ENCODE measurements at regions not wholly inside any gene's neighbourhood (a gene's known extent, or its start where the extent isn't known, plus 50 kb on each side); places are given as distances from the start of the nearest gene placed in this dataset.
"Not testable (repeated sequence)": the region's sequence is repeated elsewhere in the genome, so short reads cannot be mapped to it uniquely, and the experiment has no call there.

- H3K4me1 ChIP-seq (ENCODE audit: control insufficient read depth, insufficient read depth, low read length, poor library complexity, severe bottlenecking); H3K36me3 ChIP-seq (ENCODE audit: control insufficient read depth, insufficient read depth, low read length); H3K4me3 ChIP-seq (ENCODE audit: low read depth, low read length); H3K27ac ChIP-seq (ENCODE audit: insufficient read depth, low read length, poor library complexity, severe bottlenecking); H3K9me3 Mint-ChIP-seq; DNase-seq; H3K9me3 ChIP-seq (ENCODE audit: control insufficient read depth in 2 of 2, low read length in 2 of 2); H3K4me1 Mint-ChIP-seq; H3K36me3 Mint-ChIP-seq; H3K27me3 ChIP-seq (ENCODE audit: control insufficient read depth, insufficient read depth, low read length); H3K27ac Mint-ChIP-seq; ATAC-seq (ENCODE audit: low read depth in 2 of 2); H3K4me3 Mint-ChIP-seq; H3K27me3 Mint-ChIP-seq: not testable (repeated sequence)
These were observed 116.1 kb upstream of the GJE1 start for GRCh38 chr6:142016666-142017065.

- H3K4me1 ChIP-seq (ENCODE audit: control insufficient read depth, insufficient read depth, low read length, poor library complexity, severe bottlenecking); H3K36me3 ChIP-seq (ENCODE audit: control insufficient read depth, insufficient read depth, low read length); H3K4me1 Mint-ChIP-seq; H3K4me3 Mint-ChIP-seq; H3K27ac Mint-ChIP-seq; ATAC-seq (ENCODE audit: low read depth in 2 of 2); H3K9me3 ChIP-seq (ENCODE audit: control insufficient read depth in 2 of 2, low read length in 2 of 2); H3K27me3 Mint-ChIP-seq; H3K4me3 ChIP-seq (ENCODE audit: low read depth, low read length); H3K27ac ChIP-seq (ENCODE audit: insufficient read depth, low read length, poor library complexity, severe bottlenecking); DNase-seq; H3K36me3 Mint-ChIP-seq; H3K27me3 ChIP-seq (ENCODE audit: control insufficient read depth, insufficient read depth, low read length); H3K9me3 Mint-ChIP-seq: not testable (repeated sequence)
These were observed 117.3 kb upstream of the GJE1 start for GRCh38 chr6:142015463-142015862.

- Mint-ChIP-seq H3K27ac (no peak overlapping the region), H3K36me3 (no peaks in the 10 kb centered on the region), H3K4me1 (peaks cover 0 to 4% (median 0%) of the 10 kb centered on the region in 4 donors), H3K27me3 (no peaks in the 10 kb centered on the region), H3K9me3 (peaks cover 0 to 2% (median 0%) of the 10 kb centered on the region in 7 donors), H3K4me3 (no peak overlapping the region)
- Histone ChIP-seq H3K4me1 (ENCODE audit: control insufficient read depth, insufficient read depth, low read length, poor library complexity, severe bottlenecking) (no peaks in the 10 kb centered on the region), H3K27me3 (ENCODE audit: control insufficient read depth, insufficient read depth, low read length) (no peaks in the 10 kb centered on the region), H3K9me3 (ENCODE audit: control insufficient read depth in 2 of 2, low read length in 2 of 2) (no peaks in the 10 kb centered on the region), H3K27ac (ENCODE audit: insufficient read depth, low read length, poor library complexity, severe bottlenecking) (no peak overlapping the region), H3K36me3 (ENCODE audit: control insufficient read depth, insufficient read depth, low read length) (no peaks in the 10 kb centered on the region), H3K4me3 (ENCODE audit: low read depth, low read length) (no peak overlapping the region)
- ATAC-seq (ENCODE audit: low read depth in 2 of 2) (no peak), DNase-seq (no peak)
These were observed 117.7 kb upstream of the GJE1 start for GRCh38 chr6:142015011-142015410.

GRCh38 chr6:142014515-142014914, 118.2 kb upstream of the GJE1 start:
- no peaks in the 10 kb centered on the region for H3K27me3 ChIP-seq (ENCODE audit: control insufficient read depth, insufficient read depth, low read length)
- Mint-ChIP-seq H3K27ac (no peak overlapping the region), H3K4me3 (no peak overlapping the region), H3K9me3 (peaks cover 0 to 1% (median 0%) of the 10 kb centered on the region in 7 donors), H3K36me3 (no peaks in the 10 kb centered on the region), H3K27me3 (no peaks in the 10 kb centered on the region), H3K4me1 (peaks cover 0 to 4% (median 0%) of the 10 kb centered on the region in 4 donors)
- DNase-seq (no peak), ATAC-seq (ENCODE audit: low read depth in 2 of 2) (no peak)
- no peaks in the 10 kb centered on the region for H3K9me3 ChIP-seq (ENCODE audit: control insufficient read depth in 2 of 2, low read length in 2 of 2)
- no peak overlapping the region for H3K4me3 ChIP-seq (ENCODE audit: low read depth, low read length)
- no peak overlapping the region for H3K27ac ChIP-seq (ENCODE audit: insufficient read depth, low read length, poor library complexity, severe bottlenecking)
- no peaks in the 10 kb centered on the region for H3K36me3 ChIP-seq (ENCODE audit: control insufficient read depth, insufficient read depth, low read length)
- H3K4me1 ChIP-seq (ENCODE audit: control insufficient read depth, insufficient read depth, low read length, poor library complexity, severe bottlenecking): no peaks in the 10 kb centered on the region

- ATAC-seq (ENCODE audit: low read depth in 2 of 2): no peak
- H3K27ac ChIP-seq (ENCODE audit: insufficient read depth, low read length, poor library complexity, severe bottlenecking): no peak overlapping the region
- H3K4me1 Mint-ChIP-seq: peaks cover 0 to 4% (median 0%) of the 10 kb centered on the region in 4 donors
These were observed 118.7 kb upstream of the GJE1 start for GRCh38 chr6:142013875-142014495.

DNA sequence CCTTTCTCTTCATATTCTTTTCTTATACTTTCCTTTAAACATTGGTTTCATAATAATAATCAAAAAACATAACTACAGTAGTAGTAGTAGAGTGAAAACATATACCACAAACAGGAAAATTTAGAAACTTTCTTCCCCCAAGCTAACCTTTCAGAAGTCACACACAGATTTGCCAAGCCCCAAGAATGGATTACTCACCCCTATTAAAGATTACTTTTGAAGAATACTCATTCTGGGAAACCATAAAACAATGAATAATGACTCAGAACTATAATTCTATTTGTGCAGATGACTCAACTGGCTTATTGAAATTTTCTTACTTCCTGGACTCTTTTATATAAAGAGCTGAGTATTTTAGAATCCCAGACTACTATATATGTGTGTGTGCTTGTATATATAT, 119.4 kb upstream of the GJE1 start:
- peak in 1 of 3 donors; percentile 12 for DNase-seq
- H3K27ac ChIP-seq (ENCODE audit: insufficient read depth, low read length, poor library complexity, severe bottlenecking): no peak overlapping the region
- Mint-ChIP-seq H3K4me1 (peaks cover 0 to 4% (median 0%) of the 10 kb centered on the region in 4 donors), H3K36me3 (no peaks in the 10 kb centered on the region), H3K9me3 (peaks cover 0 to 1% (median 0%) of the 10 kb centered on the region in 7 donors), H3K27me3 (no peaks in the 10 kb centered on the region), H3K4me3 (no peak overlapping the region), H3K27ac (no peak overlapping the region)
- no peaks in the 10 kb centered on the region for H3K4me1 ChIP-seq (ENCODE audit: control insufficient read depth, insufficient read depth, low read length, poor library complexity, severe bottlenecking)
- no peak overlapping the region for H3K4me3 ChIP-seq (ENCODE audit: low read depth, low read length)
- no peaks in the 10 kb centered on the region for H3K36me3 ChIP-seq (ENCODE audit: control insufficient read depth, insufficient read depth, low read length)
- peak in 1 of 2 donors; percentile 25 for ATAC-seq (ENCODE audit: low read depth in 2 of 2)
- no peaks in the 10 kb centered on the region for H3K9me3 ChIP-seq (ENCODE audit: control insufficient read depth in 2 of 2, low read length in 2 of 2)
- H3K27me3 ChIP-seq (ENCODE audit: control insufficient read depth, insufficient read depth, low read length): no peaks in the 10 kb centered on the region

More at GRCh38 chr6:142013875-142014495, 118.7 kb upstream of the GJE1 start:
- no peaks in the 10 kb centered on the region for H3K36me3 ChIP-seq (ENCODE audit: control insufficient read depth, insufficient read depth, low read length)
- H3K9me3 ChIP-seq (ENCODE audit: control insufficient read depth in 2 of 2, low read length in 2 of 2): no peaks in the 10 kb centered on the region
- Mint-ChIP-seq H3K27ac (no peak overlapping the region), H3K4me3 (no peak overlapping the region), H3K36me3 (no peaks in the 10 kb centered on the region), H3K27me3 (no peaks in the 10 kb centered on the region), H3K9me3 (peaks cover 0 to 1% (median 0%) of the 10 kb centered on the region in 7 donors)
- H3K4me1 ChIP-seq (ENCODE audit: control insufficient read depth, insufficient read depth, low read length, poor library complexity, severe bottlenecking): no peaks in the 10 kb centered on the region
- H3K4me3 ChIP-seq (ENCODE audit: low read depth, low read length): no peak overlapping the region
- no peaks in the 10 kb centered on the region for H3K27me3 ChIP-seq (ENCODE audit: control insufficient read depth, insufficient read depth, low read length)
- DNase-seq: no peak

- H3K27ac ChIP-seq (ENCODE audit: insufficient read depth, low read length, poor library complexity, severe bottlenecking): no peak overlapping the region
- H3K27me3 ChIP-seq (ENCODE audit: control insufficient read depth, insufficient read depth, low read length): no peaks in the 10 kb centered on the region
- peaks cover 0 to 3% (median 0%) of the 10 kb centered on the region in 7 donors for H3K9me3 Mint-ChIP-seq
- no peak overlapping the region for H3K4me3 ChIP-seq (ENCODE audit: low read depth, low read length)
- H3K27ac Mint-ChIP-seq: peak overlapping the region in 1 of 3 donors; percentile 58
- no peaks in the 10 kb centered on the region for H3K9me3 ChIP-seq (ENCODE audit: control insufficient read depth in 2 of 2, low read length in 2 of 2)
- no peaks in the 10 kb centered on the region for H3K36me3 ChIP-seq (ENCODE audit: control insufficient read depth, insufficient read depth, low read length)
- H3K36me3 Mint-ChIP-seq: no peaks in the 10 kb centered on the region
- no peak for ATAC-seq (ENCODE audit: low read depth in 2 of 2)
- no peak overlapping the region for H3K4me3 Mint-ChIP-seq
- H3K27me3 Mint-ChIP-seq: no peaks in the 10 kb centered on the region
- DNase-seq: no peak
- no peaks in the 10 kb centered on the region for H3K4me1 ChIP-seq (ENCODE audit: control insufficient read depth, insufficient read depth, low read length, poor library complexity, severe bottlenecking)
- peaks cover 0 to 4% (median 0%) of the 10 kb centered on the region in 4 donors for H3K4me1 Mint-ChIP-seq
These were observed 121.0 kb upstream of the GJE1 start for GRCh38 chr6:142011775-142012174.

- no peaks in the 10 kb centered on the region for H3K27me3 Mint-ChIP-seq
- no peaks in the 10 kb centered on the region for H3K9me3 ChIP-seq (ENCODE audit: control insufficient read depth in 2 of 2, low read length in 2 of 2)
- no peaks in the 10 kb centered on the region for H3K36me3 ChIP-seq (ENCODE audit: control insufficient read depth, insufficient read depth, low read length)
- no peak overlapping the region for H3K4me3 Mint-ChIP-seq
- DNase-seq: no peak
- H3K27me3 ChIP-seq (ENCODE audit: control insufficient read depth, insufficient read depth, low read length): no peaks in the 10 kb centered on the region
- peaks cover 0 to 3% (median 0%) of the 10 kb centered on the region in 7 donors for H3K9me3 Mint-ChIP-seq
- no peak overlapping the region for H3K27ac ChIP-seq (ENCODE audit: insufficient read depth, low read length, poor library complexity, severe bottlenecking)
- H3K27ac Mint-ChIP-seq: no peak overlapping the region
- H3K4me1 ChIP-seq (ENCODE audit: control insufficient read depth, insufficient read depth, low read length, poor library complexity, severe bottlenecking): no peaks in the 10 kb centered on the region
- no peaks in the 10 kb centered on the region for H3K36me3 Mint-ChIP-seq
- H3K4me1 Mint-ChIP-seq: peaks cover 0 to 4% (median 0%) of the 10 kb centered on the region in 4 donors
- H3K4me3 ChIP-seq (ENCODE audit: low read depth, low read length): no peak overlapping the region
- ATAC-seq (ENCODE audit: low read depth in 2 of 2): no peak
These were observed 121.6 kb upstream of the GJE1 start for GRCh38 chr6:142011156-142011555.

All from CD4-positive, CD25-positive, alpha-beta regulatory T cell (primary cell).